Activated naive CD8-positive, alpha-beta T cell treated with anti-CD3 and anti-CD28 coated beads for 36 hours (primary cell): ENCODE measurements at regions not wholly inside any gene's neighbourhood (a gene's known extent, or its start where the extent isn't known, plus 50 kb on each side); places are given as distances from the start of the nearest gene placed in this dataset.
"Not testable (repeated sequence)": the region's sequence is repeated elsewhere in the genome, so short reads cannot be mapped to it uniquely, and the experiment has no call there.

Source experiments
- DNase-seq: peaks from one replicate; pipeline ENCODE4 v3.0.0; 2021
- H3K27ac Mint-ChIP-seq: one replicate; pipeline ENCODE4 v1.8.0; 2022; ENCODE audit warnings: mild to moderate bottlenecking, moderate library complexity, mixed read lengths
- H3K27me3 Mint-ChIP-seq: one replicate; pipeline ENCODE4 v1.8.0; 2022; ENCODE audit warnings: mild to moderate bottlenecking, mixed read lengths
- H3K36me3 Mint-ChIP-seq: one replicate; pipeline ENCODE4 v1.8.0; 2021; ENCODE audit warnings: mild to moderate bottlenecking, mixed read lengths
- H3K4me1 Mint-ChIP-seq: one replicate; pipeline ENCODE4 v1.8.0; 2021; ENCODE audit warnings: mixed read lengths
- H3K4me3 Mint-ChIP-seq: one replicate; pipeline ENCODE4 v1.8.0; 2022; ENCODE audit warnings: mild to moderate bottlenecking, moderate library complexity, mixed read lengths
- H3K9me3 Mint-ChIP-seq: one replicate; pipeline ENCODE4 v1.8.0; 2022; ENCODE audit warnings: mixed read lengths

- not testable (repeated sequence) for H3K27ac Mint-ChIP-seq, H3K4me3 Mint-ChIP-seq, DNase-seq, H3K36me3 Mint-ChIP-seq, H3K9me3 Mint-ChIP-seq, H3K4me1 Mint-ChIP-seq, H3K27me3 Mint-ChIP-seq
Observed at GRCh38 chr18:55892862-55893813, 305.1 kb upstream of the TCF4 start.

- Mint-ChIP-seq H3K27ac (no peak overlapping the region), H3K27me3 (no peaks in the 10 kb centered on the region), H3K4me3 (no peak overlapping the region), H3K36me3 (no peaks in the 10 kb centered on the region), H3K4me1 (no peaks in the 10 kb centered on the region), H3K9me3 (no peaks in the 10 kb centered on the region)
- DNase-seq: no peak
Observed at GRCh38 chr18:55886886-55887285, 298.9 kb upstream of the TCF4 start.

DNA sequence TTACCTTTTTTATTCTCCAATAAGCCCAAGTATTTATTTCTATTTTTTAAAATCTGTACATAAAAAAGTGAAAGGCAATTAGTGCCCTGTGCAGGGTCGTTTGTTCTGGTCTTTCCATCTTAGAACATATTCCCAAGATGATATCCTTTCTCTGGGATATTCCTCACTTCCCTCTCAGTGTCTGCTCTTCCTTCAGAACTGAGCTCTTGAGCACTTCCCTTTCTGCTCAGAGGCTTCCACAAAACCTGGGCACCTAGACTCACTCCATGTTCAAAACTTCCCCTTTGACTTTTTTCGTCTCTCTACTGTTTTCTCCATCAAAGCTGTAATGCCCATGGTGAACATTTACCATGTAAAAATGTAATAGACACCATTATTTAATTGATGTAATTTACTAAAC lies 296.5 kb upstream of the TCF4 start:
- H3K4me1 Mint-ChIP-seq: no peaks in the 10 kb centered on the region

DNA sequence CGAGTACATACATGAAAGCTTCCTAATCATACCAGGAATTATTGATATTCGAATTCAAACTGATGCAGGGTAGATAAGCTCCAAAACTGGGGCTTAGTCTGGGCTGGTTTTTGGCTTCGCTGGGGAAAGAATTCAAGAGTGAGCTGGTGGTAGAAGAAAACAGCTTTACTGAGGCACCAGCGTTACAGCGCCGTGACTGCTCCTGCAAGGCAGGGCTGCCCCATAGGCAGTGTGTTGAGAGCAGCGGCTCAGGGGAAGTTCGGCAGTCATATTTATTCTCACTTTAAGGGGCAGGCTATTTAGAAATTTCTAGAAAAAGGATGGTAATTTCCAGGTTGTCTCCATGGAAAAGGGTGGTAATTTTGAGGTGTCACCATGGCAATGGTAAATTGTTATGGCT lies 292.6 kb upstream of the TCF4 start:
- H3K27ac Mint-ChIP-seq: no peak overlapping the region
- H3K27me3 Mint-ChIP-seq: no peaks in the 10 kb centered on the region
- no peaks in the 10 kb centered on the region for H3K36me3 Mint-ChIP-seq
- H3K9me3 Mint-ChIP-seq: no peaks in the 10 kb centered on the region
- no peak overlapping the region for H3K4me3 Mint-ChIP-seq
- DNase-seq: no peak
- no peaks in the 10 kb centered on the region for H3K4me1 Mint-ChIP-seq

More for the DNA sequence above, 296.5 kb upstream of the TCF4 start:
- Mint-ChIP-seq H3K36me3 (no peaks in the 10 kb centered on the region), H3K9me3 (no peaks in the 10 kb centered on the region), H3K27me3 (no peaks in the 10 kb centered on the region), H3K27ac (no peak overlapping the region), H3K4me3 (no peak overlapping the region)
- DNase-seq: no peak

DNA sequence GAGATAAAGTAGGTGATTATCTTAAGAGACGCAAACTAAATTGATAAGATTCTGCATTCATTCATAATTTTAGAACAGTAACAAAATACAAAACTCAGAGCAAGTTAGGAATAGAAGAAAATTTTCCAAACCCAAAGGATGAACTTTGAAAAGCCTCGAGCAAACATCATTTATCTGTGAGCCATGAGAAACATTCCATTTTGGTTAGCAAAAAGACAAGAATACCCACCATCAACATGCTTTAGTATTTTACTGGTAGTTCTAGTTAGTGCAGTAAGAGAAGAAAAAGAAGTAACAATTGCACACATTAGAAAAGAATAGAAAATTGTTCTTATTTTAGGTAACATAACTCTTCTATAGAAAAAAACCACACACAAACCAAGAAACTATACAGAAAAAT lies 291.3 kb upstream of the TCF4 start:
- Mint-ChIP-seq H3K4me3 (no peak overlapping the region), H3K27me3 (no peaks in the 10 kb centered on the region), H3K9me3 (no peaks in the 10 kb centered on the region), H3K36me3 (no peaks in the 10 kb centered on the region), H3K4me1 (no peaks in the 10 kb centered on the region), H3K27ac (no peak overlapping the region)
- no peak for DNase-seq

- Mint-ChIP-seq H3K9me3 (no peaks in the 10 kb centered on the region), H3K4me1 (no peaks in the 10 kb centered on the region), H3K36me3 (no peaks in the 10 kb centered on the region), H3K4me3 (no peak overlapping the region), H3K27ac (no peak overlapping the region), H3K27me3 (no peaks in the 10 kb centered on the region)
- DNase-seq: no peak
Observed at GRCh38 chr18:55878224-55878623, 290.2 kb upstream of the TCF4 start.

DNA sequence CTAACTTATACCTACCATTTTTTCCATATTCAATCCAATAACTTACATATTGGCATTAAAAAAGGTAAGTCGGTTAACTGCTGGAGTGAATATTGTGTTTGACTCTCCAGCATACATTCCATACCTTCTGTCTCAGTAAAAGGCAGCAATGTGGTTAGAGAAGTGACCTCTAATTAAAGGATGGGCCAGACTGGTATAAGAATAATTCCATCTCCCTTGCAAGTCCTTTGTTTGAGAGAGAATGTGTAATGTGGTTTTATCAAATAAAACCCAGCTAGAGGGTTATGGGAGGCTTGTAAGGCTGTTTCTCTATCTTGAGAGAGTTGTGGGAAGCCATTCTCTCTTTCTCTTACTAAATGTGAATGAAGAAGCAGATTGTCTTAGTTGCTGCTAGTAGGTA lies 289.3 kb upstream of the TCF4 start:
- DNase-seq: no peak
- no peaks in the 10 kb centered on the region for H3K4me1 Mint-ChIP-seq
- H3K27ac Mint-ChIP-seq: no peak overlapping the region
- no peaks in the 10 kb centered on the region for H3K36me3 Mint-ChIP-seq
- no peaks in the 10 kb centered on the region for H3K27me3 Mint-ChIP-seq
- H3K4me3 Mint-ChIP-seq: no peak overlapping the region
- no peaks in the 10 kb centered on the region for H3K9me3 Mint-ChIP-seq

GRCh38 chr18:55876254-55876653 lies 288.3 kb upstream of the TCF4 start:
- Mint-ChIP-seq H3K27me3 (no peaks in the 10 kb centered on the region), H3K4me1 (no peaks in the 10 kb centered on the region), H3K27ac (no peak overlapping the region), H3K9me3 (no peaks in the 10 kb centered on the region), H3K36me3 (no peaks in the 10 kb centered on the region), H3K4me3 (no peak overlapping the region)
- DNase-seq: no peak

- no peaks in the 10 kb centered on the region for H3K27me3 Mint-ChIP-seq
- no peaks in the 10 kb centered on the region for H3K4me1 Mint-ChIP-seq
- no peaks in the 10 kb centered on the region for H3K36me3 Mint-ChIP-seq
- H3K9me3 Mint-ChIP-seq: no peaks in the 10 kb centered on the region
- no peak for DNase-seq
- no peak overlapping the region for H3K4me3 Mint-ChIP-seq
- no peak overlapping the region for H3K27ac Mint-ChIP-seq
Observed at GRCh38 chr18:55875371-55875901, 287.4 kb upstream of the TCF4 start.

DNA sequence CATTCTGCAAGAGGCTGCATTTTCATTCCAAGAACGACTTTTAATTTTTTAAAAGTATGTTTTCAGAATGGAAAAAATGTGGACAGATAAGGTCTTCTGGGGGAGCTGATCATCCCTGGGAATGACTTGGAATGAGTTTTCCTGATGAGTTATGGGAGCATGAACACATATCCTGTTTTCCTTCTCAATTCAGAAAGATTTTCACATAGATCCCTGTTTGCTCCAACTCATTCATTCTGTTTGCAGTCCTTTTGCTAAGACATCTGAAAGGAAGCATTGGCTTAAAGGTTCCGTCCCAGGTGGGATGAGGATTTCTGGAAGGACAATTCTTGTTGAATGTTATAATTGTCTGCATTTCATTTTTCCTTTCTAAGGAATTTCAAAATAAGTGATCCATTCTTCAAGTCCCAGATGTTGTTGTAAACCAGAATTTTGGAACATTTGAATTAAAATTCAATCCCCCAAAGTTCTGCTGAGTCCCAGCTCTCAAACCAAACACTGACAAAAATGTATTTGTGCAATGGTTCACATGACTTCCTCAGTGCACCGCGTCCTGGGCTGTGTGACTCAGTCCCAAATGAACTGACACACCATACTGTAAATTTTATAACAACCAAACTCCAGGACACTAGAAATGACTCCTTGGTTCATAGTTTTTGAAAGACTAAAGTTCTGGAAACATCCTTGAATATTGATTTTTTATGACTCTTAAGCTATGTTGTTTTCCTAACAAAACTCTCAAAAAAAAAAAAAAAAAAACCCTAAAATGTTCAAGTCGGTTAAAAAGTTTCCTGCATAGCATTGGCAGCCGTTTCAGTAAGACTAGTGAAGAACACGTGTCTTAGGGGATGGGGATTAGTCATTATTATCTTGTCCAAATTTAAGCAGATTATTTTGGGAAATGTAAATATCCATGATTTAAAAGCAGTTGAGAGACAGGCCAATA lies 281.8 kb upstream of the TCF4 start:
- Mint-ChIP-seq H3K9me3 (no peaks in the 10 kb centered on the region), H3K27ac (no peak overlapping the region), H3K27me3 (no peaks in the 10 kb centered on the region), H3K4me1 (no peaks in the 10 kb centered on the region), H3K36me3 (no peaks in the 10 kb centered on the region), H3K4me3 (no peak overlapping the region)
- no peak for DNase-seq

- Mint-ChIP-seq H3K9me3 (no peaks in the 10 kb centered on the region), H3K27me3 (no peaks in the 10 kb centered on the region), H3K27ac (no peak overlapping the region), H3K4me1 (no peaks in the 10 kb centered on the region), H3K4me3 (no peak overlapping the region), H3K36me3 (no peaks in the 10 kb centered on the region)
- no peak for DNase-seq
Observed at GRCh38 chr18:55868909-55869308, 280.9 kb upstream of the TCF4 start.

DNA sequence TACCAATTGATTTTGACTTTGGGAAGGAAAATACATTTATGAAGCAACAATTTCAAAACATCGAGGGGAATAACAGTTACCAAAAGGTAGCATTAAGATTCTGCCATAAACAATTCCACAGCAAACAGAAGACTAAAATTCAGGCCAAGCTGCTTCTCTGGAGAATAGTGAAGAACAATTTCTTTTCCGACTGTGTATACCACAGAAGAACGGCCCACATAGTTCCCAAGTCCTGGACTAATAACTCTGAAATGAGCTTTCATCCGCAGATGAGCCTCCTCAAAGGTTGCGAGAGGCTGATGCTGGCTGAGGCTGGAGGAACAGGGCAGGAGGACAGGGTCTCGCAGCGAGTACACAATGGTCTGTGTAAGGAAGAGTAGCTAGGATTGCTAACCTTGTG lies 278.9 kb upstream of the TCF4 start:
- Mint-ChIP-seq H3K4me1 (no peaks in the 10 kb centered on the region), H3K27ac (no peak overlapping the region), H3K27me3 (peaks cover 2% of the 10 kb centered on the region), H3K4me3 (no peak overlapping the region), H3K36me3 (no peaks in the 10 kb centered on the region), H3K9me3 (no peaks in the 10 kb centered on the region)
- no peak for DNase-seq

- Mint-ChIP-seq H3K27me3 (peaks cover 2% of the 10 kb centered on the region), H3K9me3 (no peaks in the 10 kb centered on the region), H3K4me3 (no peak overlapping the region), H3K4me1 (no peaks in the 10 kb centered on the region), H3K27ac (no peak overlapping the region), H3K36me3 (no peaks in the 10 kb centered on the region)
- DNase-seq: no peak
Observed at GRCh38 chr18:55866006-55866405, 278.0 kb upstream of the TCF4 start.

GRCh38 chr18:55864281-55864680 lies 276.3 kb upstream of the TCF4 start:
- H3K27ac Mint-ChIP-seq: no peak overlapping the region
- DNase-seq: no peak
- H3K27me3 Mint-ChIP-seq: peaks cover 2% of the 10 kb centered on the region
- no peak overlapping the region for H3K4me3 Mint-ChIP-seq
- H3K4me1 Mint-ChIP-seq: no peaks in the 10 kb centered on the region
- no peaks in the 10 kb centered on the region for H3K36me3 Mint-ChIP-seq
- no peaks in the 10 kb centered on the region for H3K9me3 Mint-ChIP-seq

- H3K27me3 Mint-ChIP-seq: peaks cover 2% of the 10 kb centered on the region
- H3K36me3 Mint-ChIP-seq: no peaks in the 10 kb centered on the region
- DNase-seq: no peak
- H3K9me3 Mint-ChIP-seq: no peaks in the 10 kb centered on the region
- no peak overlapping the region for H3K4me3 Mint-ChIP-seq
- H3K27ac Mint-ChIP-seq: no peak overlapping the region
- no peaks in the 10 kb centered on the region for H3K4me1 Mint-ChIP-seq
Observed at GRCh38 chr18:55863876-55864275, 275.9 kb upstream of the TCF4 start.
